ENCODE measurements at regions not wholly inside any gene's neighbourhood (a gene's known extent, or its start where the extent isn't known, plus 50 kb on each side); places are given as distances from the start of the nearest gene placed in this dataset.

GRCh38 chr5:115369430-115370144 lies 73.1 kb upstream of the CCDC112 start:
- no peak for TF ChIP-seq CTCF (IDR thresholded peaks at IDR 0.05)
- TF ChIP-seq EP300 (IDR thresholded peaks at IDR 0.05), result no peak
- TF ChIP-seq POLR2A (IDR thresholded peaks at IDR 0.05), result no peak

All from ovary (tissue), 3 donors.